HCT116 (cell line): ENCODE measurements at regions not wholly inside any gene's neighbourhood (a gene's known extent, or its start where the extent isn't known, plus 50 kb on each side); places are given as distances from the start of the nearest gene placed in this dataset.

Source experiments
- ATAC-seq: fragments of 200-7000 bp; cut with Tn5 transposase; 2 replicates; pipeline ENCODE4 v1.9.1; 2020; ENCODE audit warnings: mild to moderate bottlenecking, moderate library complexity
- BruUV-seq: library from RNA; stranded (reverse); fragments of 400-500 nt; replicated peaks from 2 replicates; lab custom pipeline; 2021; lab: Mats Ljungman, UMichigan
- CTCF ChIA-PET: fragments of 300-600 bp; sonication (Branson Sonifier 250); formaldehyde crosslinking; loops from one replicate; lab custom pipeline; 2021; ENCODE audit warnings: antibody characterized with exemption; lab: Charles Lee
- POLR2A ChIA-PET: fragments of 300-600, 350-600 bp; sonication (Branson Sonifier 250); formaldehyde crosslinking; loops from one replicate; lab custom pipeline; 2021; ENCODE audit warnings: antibody characterized with exemption; lab: Charles Lee
- RAD21 ChIA-PET, 2 experiments: fragments of 300-600 bp; sonication (Branson Sonifier 250); formaldehyde crosslinking; loops; one replicate each; lab custom pipeline; 2023; ENCODE audit warnings: low total read pairs in 2 of 2; ENCODE audit not compliant: uncharacterized antibody in 2 of 2, unreplicated experiment in 2 of 2, low non-redundant PET in 1 of 2; lab: Charles Lee
- DNase-seq: peaks from one replicate; pipeline ENCODE4 v3.0.0-alpha.2; 2010; ENCODE audit warnings: low read depth, low spot score
- H2AFZ ChIP-seq: fragments of 200-600 bp; shearing (Covaris generic), sonication (generic); 2 replicates; pipeline ENCODE4 v1.6.1; 2017; ENCODE audit warnings: low read depth, mixed run types, mixed read lengths, antibody characterized with exemption, low read length; ENCODE audit not compliant: poor library complexity, severe bottlenecking
- H3K27ac ChIP-seq: 2 replicates; pipeline ENCODE4 v1.5.1; 2012; ENCODE audit warnings: low read depth, low read length
- H3K27me3 ChIP-seq: fragments of 200-600 bp; sonication (generic); 2 replicates; pipeline ENCODE4 v1.6.1; 2016; ENCODE audit warnings: mixed run types, low read length, mixed read lengths; ENCODE audit not compliant: insufficient read depth
- H3K36me3 ChIP-seq, 2 experiments: fragments of 200-500 bp in 1 of 2; fragments of 200-600 bp in 1 of 2; sonication (Bioruptor generic) in 1 of 2; sonication (generic) in 1 of 2; 2 replicates each; pipeline versions ENCODE4 v1.5.1 to v1.6.1; 2014 to 2016; ENCODE audit warnings: low read length in 2 of 2, inconsistent platforms in 1 of 2, mixed read lengths in 1 of 2, mixed run types in 1 of 2; ENCODE audit not compliant: insufficient read depth in 2 of 2, control insufficient read depth in 1 of 2
- H3K4me1 ChIP-seq, 2 experiments: fragments of 200-600 bp in 1 of 2; sonication (generic) in 1 of 2; 2 replicates each; pipeline versions ENCODE4 v1.5.1 to v1.6.1; 2012 to 2017; ENCODE audit warnings: low read length in 2 of 2, inconsistent platforms in 1 of 2, mild to moderate bottlenecking in 1 of 2, mixed read lengths in 1 of 2, mixed run types in 1 of 2, moderate library complexity in 1 of 2; ENCODE audit not compliant: insufficient read depth in 2 of 2, control insufficient read depth in 1 of 2
- H3K4me2 ChIP-seq: fragments of 200-600 bp; sonication (generic); 2 replicates; pipeline ENCODE4 v1.6.1; 2017; ENCODE audit warnings: mixed run types, low read length, mixed read lengths
- H3K4me3 ChIP-seq, 2 experiments: fragments of 200-600 bp in 1 of 2; sonication (generic) in 1 of 2; replicated peaks in 1 of 2; 2 replicates each; pipeline ENCODE4 v1.5.1; 2011 to 2016; ENCODE audit warnings: low read length in 2 of 2, control low read depth in 1 of 2, low read depth in 1 of 2, mild to moderate bottlenecking in 1 of 2, mixed read lengths in 1 of 2, mixed run types in 1 of 2
- H3K79me2 ChIP-seq: fragments of 200-600 bp; sonication (generic); 2 replicates; pipeline ENCODE4 v1.6.1; 2017; ENCODE audit warnings: mild to moderate bottlenecking, mixed run types, low read length, moderate library complexity, mixed read lengths; ENCODE audit not compliant: insufficient read depth
- H3K9ac ChIP-seq: fragments of 200-600 bp; sonication (generic); 2 replicates; pipeline ENCODE4 v1.6.1; 2016; ENCODE audit warnings: low read length, mixed read lengths
- H3K9me2 ChIP-seq: fragments of 200-600 bp; sonication (generic), shearing (Covaris generic); 2 replicates; pipeline ENCODE4 v1.6.1; 2017; ENCODE audit warnings: mixed run types, mild to moderate bottlenecking, moderate library complexity; ENCODE audit not compliant: insufficient read depth
- H3K9me3 ChIP-seq, 2 experiments: fragments of 200-500 bp in 1 of 2; fragments of 200-600 bp in 1 of 2; sonication (Bioruptor generic) in 1 of 2; sonication (generic) in 1 of 2; 2 replicates each; pipeline ENCODE4 v1.6.1; 2014 to 2017; ENCODE audit warnings: low read length in 2 of 2, mixed read lengths in 2 of 2, inconsistent platforms in 1 of 2, low read depth in 1 of 2, mild to moderate bottlenecking in 1 of 2, mixed run types in 1 of 2, moderate library complexity in 1 of 2; ENCODE audit not compliant: control insufficient read depth in 1 of 2, insufficient read depth in 1 of 2
- H4K20me1 ChIP-seq: fragments of 200-600 bp; sonication (generic), shearing (Covaris generic); 2 replicates; pipeline ENCODE4 v1.6.1; 2017; ENCODE audit warnings: mixed run types, mild to moderate bottlenecking, moderate library complexity; ENCODE audit not compliant: insufficient read depth
- CEBPB ChIP-seq: IDR thresholded peaks from 2 replicates; pipeline ENCODE4 v1.6.1; 2012; ENCODE audit warnings: low read depth
- EGR1 ChIP-seq: IDR thresholded peaks from 2 replicates; pipeline ENCODE4 v1.6.1; 2012; ENCODE audit warnings: low read depth
- ELF1 ChIP-seq: IDR thresholded peaks from 2 replicates; pipeline ENCODE4 v1.6.1; 2012; ENCODE audit warnings: low read depth, borderline replicate concordance
- EZH2 ChIP-seq: fragments of 200-600 bp; sonication (generic); IDR thresholded peaks from 2 replicates; pipeline ENCODE4 v1.6.1; 2017; ENCODE audit warnings: antibody characterized with exemption, mixed run types
- JUND ChIP-seq: IDR thresholded peaks from 2 replicates; pipeline ENCODE4 v1.6.1; 2012
- POLR2A ChIP-seq: IDR thresholded peaks from 2 replicates; pipeline ENCODE4 v1.7.0; 2011; ENCODE audit warnings: borderline replicate concordance; ENCODE audit not compliant: insufficient read depth, insufficient read length; ENCODE audit errors: extremely low read depth
- RAD21 ChIP-seq: IDR thresholded peaks from 2 replicates; pipeline ENCODE4 v1.6.1; 2012; ENCODE audit warnings: low read depth, mild to moderate bottlenecking
- SIN3A ChIP-seq: IDR thresholded peaks from 2 replicates; pipeline ENCODE4 v1.6.1; 2012; ENCODE audit warnings: low read depth
- SP1 ChIP-seq: IDR thresholded peaks from 2 replicates; pipeline ENCODE4 v1.6.1; 2012; ENCODE audit warnings: low read depth
- SRF ChIP-seq: IDR thresholded peaks from 2 replicates; pipeline ENCODE4 v1.6.1; 2012; ENCODE audit warnings: low read depth
- TCF7L2 ChIP-seq: IDR thresholded peaks from 2 replicates; pipeline ENCODE4 v1.7.0; 2011; ENCODE audit warnings: borderline replicate concordance, inconsistent platforms; ENCODE audit not compliant: insufficient read depth, insufficient read length; ENCODE audit errors: extremely low read depth
- YY1 ChIP-seq: IDR thresholded peaks from 2 replicates; pipeline ENCODE4 v1.6.1; 2011; ENCODE audit warnings: low read length, low read depth, moderate library complexity, mild to moderate bottlenecking; ENCODE audit not compliant: insufficient replicate concordance; ENCODE audit errors: extremely low read depth
- ZFX ChIP-seq: fragments of 450-650 bp; IDR thresholded peaks from 2 replicates; pipeline ENCODE4 v1.6.1; 2017
- intact Hi-C: fragments of 100-400 bp; cut with micrococcal nuclease; formaldehyde crosslinking; loops from 2 replicates; pipeline ENCODE4 v1.10.0; 2022
- TF ChIP-seq, protein P1 (sequence below): IDR thresholded peaks from 2 replicates; pipeline ENCODE4 v1.6.1; 2011; ENCODE audit warnings: mild to moderate bottlenecking, low read length, moderate library complexity; ENCODE audit not compliant: insufficient replicate concordance; ENCODE audit errors: extremely low read depth
- TF ChIP-seq, protein P2 (sequence below): IDR thresholded peaks from 2 replicates; pipeline ENCODE4 v1.6.1; 2012; ENCODE audit warnings: low read depth
- TF ChIP-seq, protein P3 (sequence below): IDR thresholded peaks from 2 replicates; pipeline ENCODE4 v1.6.1; 2012

DNA sequence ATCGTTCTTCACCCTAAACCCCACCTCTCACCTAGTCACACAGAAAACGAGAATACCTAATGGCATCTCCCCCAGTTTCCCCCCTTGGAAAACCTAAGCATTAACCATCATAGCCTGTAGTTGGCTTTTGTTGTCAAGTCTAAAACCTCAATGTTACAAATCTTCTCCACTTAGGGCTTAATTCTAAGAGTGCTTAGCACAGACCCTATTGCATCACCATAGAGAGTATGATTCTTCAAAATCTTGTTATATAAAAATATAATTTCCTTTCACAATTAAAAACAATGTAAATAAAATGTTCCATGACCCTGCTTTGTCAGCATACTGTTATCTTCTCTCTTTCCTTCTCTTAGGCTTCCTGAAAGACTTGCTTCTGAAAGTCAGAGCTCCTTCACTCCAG, 263.2 kb upstream of the RGS18 start:
- POLR2A ChIA-PET, result no interaction called here

DNA sequence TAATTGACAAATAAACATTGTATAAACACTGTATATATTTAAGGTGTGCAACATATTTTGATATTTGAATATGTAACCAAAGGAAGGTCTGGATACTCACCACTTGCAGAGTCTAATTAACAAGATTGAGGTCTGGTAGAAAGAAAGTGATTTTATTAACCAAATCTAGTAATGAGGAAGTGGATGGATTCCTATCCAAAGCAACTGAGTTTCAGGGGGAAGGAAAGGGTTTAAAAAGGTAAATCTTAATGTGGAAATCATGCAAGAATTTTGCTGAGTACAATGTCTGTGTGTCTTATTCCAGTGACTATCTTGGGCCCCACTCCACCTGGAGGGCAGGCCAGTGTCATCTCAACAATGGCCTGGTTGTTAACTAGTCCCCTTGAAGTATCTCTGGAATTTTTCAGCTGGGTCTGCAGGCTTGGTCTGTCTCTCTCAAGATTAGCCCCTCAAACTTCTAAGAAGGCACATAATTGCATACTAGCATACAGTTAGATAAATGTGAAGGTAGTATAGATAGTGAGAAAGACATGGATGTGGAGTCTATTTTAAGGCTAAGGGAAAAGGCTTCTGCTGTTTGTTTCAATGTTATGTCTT, 262.7 kb upstream of the RGS18 start:
- ATAC-seq (0 out of 2 replicates have a peak, but pooled peaks have one; percentile 36), DNase-seq (no peak)

More for the DNA sequence above, 263.2 kb upstream of the RGS18 start:
- Histone ChIP-seq H3K9me3 (no peaks in the 10 kb centered on the region), H3K4me2 (no peak overlapping the region), H3K9me2 (no peaks in the 10 kb centered on the region), H3K36me3 (no peaks in the 10 kb centered on the region), H3K27me3 (no peaks in the 10 kb centered on the region), H3K9ac (no peak overlapping the region), H3K79me2 (no peaks in the 10 kb centered on the region), H3K27ac (no peak overlapping the region), H3K4me3 (no peak overlapping the region), H4K20me1 (no peaks in the 10 kb centered on the region)
- intact Hi-C loops, result no loop called here
- ATAC-seq, result no peak
- no TSS peak for BruUV-seq
- TF ChIP-seq JUND (no peak), YY1 (no peak)
- TF ChIP-seq, all 23 proteins: peak for 0
- DNase-seq, result no peak
- H3K4me1 ChIP-seq, result no peaks in the 10 kb centered on the region
- CTCF ChIA-PET, result no interaction called here
- H2AFZ ChIP-seq, result no peak overlapping the region
- RAD21 ChIA-PET, result no interaction called here

More for the DNA sequence above, 262.7 kb upstream of the RGS18 start:
- no peaks in the 10 kb centered on the region for H3K9me3 ChIP-seq
- H3K9ac ChIP-seq, result no peak overlapping the region
- H3K36me3 ChIP-seq, result no peaks in the 10 kb centered on the region
- intact Hi-C loops, result no loop called here
- H3K27ac ChIP-seq, result no peak overlapping the region
- no peaks in the 10 kb centered on the region for H3K79me2 ChIP-seq
- H2AFZ ChIP-seq, result no peak overlapping the region
- CTCF ChIA-PET, result no interaction called here
- no peak overlapping the region for H3K4me3 ChIP-seq
- BruUV-seq, result no TSS peak
- H3K9me2 ChIP-seq, result no peaks in the 10 kb centered on the region
- H4K20me1 ChIP-seq, result no peaks in the 10 kb centered on the region
- no peaks in the 10 kb centered on the region for H3K27me3 ChIP-seq
- no peak overlapping the region for H3K4me2 ChIP-seq
- TF ChIP-seq ELF1 (no peak), ZFX (no peak), CEBPB (no peak), EGR1 (no peak), RAD21 (no peak), SP1 (no peak), POLR2A (no peak), SRF (no peak), YY1 (no peak), TCF7L2 (no peak), EZH2 (no peak), SIN3A (no peak)
- TF ChIP-seq, protein P1, sequence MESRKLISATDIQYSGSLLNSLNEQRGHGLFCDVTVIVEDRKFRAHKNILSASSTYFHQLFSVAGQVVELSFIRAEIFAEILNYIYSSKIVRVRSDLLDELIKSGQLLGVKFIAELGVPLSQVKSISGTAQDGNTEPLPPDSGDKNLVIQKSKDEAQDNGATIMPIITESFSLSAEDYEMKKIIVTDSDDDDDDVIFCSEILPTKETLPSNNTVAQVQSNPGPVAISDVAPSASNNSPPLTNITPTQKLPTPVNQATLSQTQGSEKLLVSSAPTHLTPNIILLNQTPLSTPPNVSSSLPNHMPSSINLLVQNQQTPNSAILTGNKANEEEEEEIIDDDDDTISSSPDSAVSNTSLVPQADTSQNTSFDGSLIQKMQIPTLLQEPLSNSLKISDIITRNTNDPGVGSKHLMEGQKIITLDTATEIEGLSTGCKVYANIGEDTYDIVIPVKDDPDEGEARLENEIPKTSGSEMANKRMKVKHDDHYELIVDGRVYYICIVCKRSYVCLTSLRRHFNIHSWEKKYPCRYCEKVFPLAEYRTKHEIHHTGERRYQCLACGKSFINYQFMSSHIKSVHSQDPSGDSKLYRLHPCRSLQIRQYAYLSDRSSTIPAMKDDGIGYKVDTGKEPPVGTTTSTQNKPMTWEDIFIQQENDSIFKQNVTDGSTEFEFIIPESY, result no peak
- TF ChIP-seq, protein P2, sequence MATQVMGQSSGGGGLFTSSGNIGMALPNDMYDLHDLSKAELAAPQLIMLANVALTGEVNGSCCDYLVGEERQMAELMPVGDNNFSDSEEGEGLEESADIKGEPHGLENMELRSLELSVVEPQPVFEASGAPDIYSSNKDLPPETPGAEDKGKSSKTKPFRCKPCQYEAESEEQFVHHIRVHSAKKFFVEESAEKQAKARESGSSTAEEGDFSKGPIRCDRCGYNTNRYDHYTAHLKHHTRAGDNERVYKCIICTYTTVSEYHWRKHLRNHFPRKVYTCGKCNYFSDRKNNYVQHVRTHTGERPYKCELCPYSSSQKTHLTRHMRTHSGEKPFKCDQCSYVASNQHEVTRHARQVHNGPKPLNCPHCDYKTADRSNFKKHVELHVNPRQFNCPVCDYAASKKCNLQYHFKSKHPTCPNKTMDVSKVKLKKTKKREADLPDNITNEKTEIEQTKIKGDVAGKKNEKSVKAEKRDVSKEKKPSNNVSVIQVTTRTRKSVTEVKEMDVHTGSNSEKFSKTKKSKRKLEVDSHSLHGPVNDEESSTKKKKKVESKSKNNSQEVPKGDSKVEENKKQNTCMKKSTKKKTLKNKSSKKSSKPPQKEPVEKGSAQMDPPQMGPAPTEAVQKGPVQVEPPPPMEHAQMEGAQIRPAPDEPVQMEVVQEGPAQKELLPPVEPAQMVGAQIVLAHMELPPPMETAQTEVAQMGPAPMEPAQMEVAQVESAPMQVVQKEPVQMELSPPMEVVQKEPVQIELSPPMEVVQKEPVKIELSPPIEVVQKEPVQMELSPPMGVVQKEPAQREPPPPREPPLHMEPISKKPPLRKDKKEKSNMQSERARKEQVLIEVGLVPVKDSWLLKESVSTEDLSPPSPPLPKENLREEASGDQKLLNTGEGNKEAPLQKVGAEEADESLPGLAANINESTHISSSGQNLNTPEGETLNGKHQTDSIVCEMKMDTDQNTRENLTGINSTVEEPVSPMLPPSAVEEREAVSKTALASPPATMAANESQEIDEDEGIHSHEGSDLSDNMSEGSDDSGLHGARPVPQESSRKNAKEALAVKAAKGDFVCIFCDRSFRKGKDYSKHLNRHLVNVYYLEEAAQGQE, result no peak
- TF ChIP-seq, protein P3, sequence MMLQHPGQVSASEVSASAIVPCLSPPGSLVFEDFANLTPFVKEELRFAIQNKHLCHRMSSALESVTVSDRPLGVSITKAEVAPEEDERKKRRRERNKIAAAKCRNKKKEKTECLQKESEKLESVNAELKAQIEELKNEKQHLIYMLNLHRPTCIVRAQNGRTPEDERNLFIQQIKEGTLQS, result no peak
- TF ChIP-seq, all 23 proteins: peak for 0
- POLR2A ChIA-PET, result no interaction called here
- RAD21 ChIA-PET, result no interaction called here
- no peaks in the 10 kb centered on the region for H3K4me1 ChIP-seq
